ENCODE measurements at regions not wholly inside any gene's neighbourhood (a gene's known extent, or its start where the extent isn't known, plus 50 kb on each side); places are given as distances from the start of the nearest gene placed in this dataset.

DNA sequence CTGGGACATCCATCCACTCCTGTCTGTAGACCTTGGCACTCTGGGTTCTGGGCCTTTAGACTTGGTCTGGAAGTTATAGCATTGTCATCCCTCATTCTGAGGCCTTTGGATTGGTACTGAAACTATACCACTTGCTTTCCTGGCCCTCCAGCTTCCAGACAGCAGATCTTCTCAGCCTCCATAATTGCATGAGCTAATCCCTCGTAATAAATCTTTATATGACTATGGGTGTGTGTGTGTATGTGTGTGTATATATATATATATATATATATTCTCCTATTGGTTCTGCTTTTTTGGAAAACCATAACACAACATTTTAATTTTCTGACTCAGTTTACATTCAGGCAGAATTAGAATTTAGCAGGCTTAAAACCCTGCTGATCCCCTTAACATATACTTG, 180.5 kb downstream of the ENC1 start:
- H3K23ac ChIP-seq (ENCODE audit: insufficient read length), result no peak overlapping the region
- no peak overlapping the region for H3K27ac ChIP-seq (ENCODE audit: low read depth, low read length)
- no peaks in the 10 kb centered on the region for H3K27me3 ChIP-seq (replicated peaks in 1 of 4; ENCODE audit: control insufficient read depth in 3 of 4, extremely low read depth in 1 of 4, insufficient read depth in 3 of 4, low read length in 3 of 4)
- TF ChIP-seq, protein P1, sequence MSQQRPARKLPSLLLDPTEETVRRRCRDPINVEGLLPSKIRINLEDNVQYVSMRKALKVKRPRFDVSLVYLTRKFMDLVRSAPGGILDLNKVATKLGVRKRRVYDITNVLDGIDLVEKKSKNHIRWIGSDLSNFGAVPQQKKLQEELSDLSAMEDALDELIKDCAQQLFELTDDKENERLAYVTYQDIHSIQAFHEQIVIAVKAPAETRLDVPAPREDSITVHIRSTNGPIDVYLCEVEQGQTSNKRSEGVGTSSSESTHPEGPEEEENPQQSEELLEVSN (IDR thresholded peaks at IDR 0.05), result no peak
- TF ChIP-seq GABPA (IDR thresholded peaks at IDR 0.05; ENCODE audit: borderline replicate concordance, insufficient read depth, low read length), result no peak
- no peak overlapping the region for H3K18ac ChIP-seq (ENCODE audit: extremely low read depth, low read length)
- H3K9me3 ChIP-seq (ENCODE audit: insufficient read depth in 2 of 2, low read depth in 1 of 2, low read length in 1 of 2), result no peaks in the 10 kb centered on the region
- H2BK5ac ChIP-seq (ENCODE audit: low read depth, low read length), result no peak overlapping the region
- H3K23me2 ChIP-seq (ENCODE audit: low read depth, low read length), result no peaks in the 10 kb centered on the region; the same call in 1 of the 2 replicates
- H3K9ac ChIP-seq (replicated peaks in 1 of 4; ENCODE audit: extremely low read depth in 1 of 4, low read depth in 3 of 4, low read length in 3 of 4), result no peak overlapping the region
- ChIA-PET CTCF (ENCODE audit: partially characterized antibody) (interaction anchor here (1.6 kb wide), 1 partner anchor 9 kb away, joined by 3 read pairs; no protein-coding TSS in a partner anchor), POLR2A (ENCODE audit: partially characterized antibody) (no interaction called here)
- no peak overlapping the region for H4K91ac ChIP-seq (replicated peaks; ENCODE audit: insufficient read length, low read length)
- H3K79me2 ChIP-seq (ENCODE audit: control insufficient read depth in 1 of 2, insufficient read depth in 2 of 2, low read length in 2 of 2), result no peaks in the 10 kb centered on the region
- no peak overlapping the region for H4K8ac ChIP-seq (ENCODE audit: extremely low read depth, insufficient read depth, low read length)
- 81% methylated on average over 1 of the region's 1 CpG; no CpG with 5 or more reads in 1 of the 2 experiments for WGBS, 2 experiments (ENCODE audit: extremely low coverage in 1 of 2, insufficient coverage in 1 of 2, insufficient read length in 1 of 2, insufficient replicate concordance in 2 of 2, low coverage in 1 of 2, low lambda C conversion rate in 2 of 2, missing lambda C conversion rate in 1 of 2)
- no peak overlapping the region for H3K4me3 ChIP-seq (ENCODE audit: extremely low read depth in 1 of 4, insufficient read depth in 2 of 4, low read depth in 3 of 4, low read length in 4 of 4)
- no peak overlapping the region for H4K5ac ChIP-seq (ENCODE audit: insufficient read length, low read depth, low read length)
- H2BK12ac ChIP-seq (ENCODE audit: low read depth, low read length), result no peak overlapping the region
- no peak for FAIRE-seq
- H3K4me2 ChIP-seq (ENCODE audit: insufficient read depth in 1 of 2, low read depth in 2 of 2, low read length in 2 of 2), result no peak overlapping the region
- no peaks in the 10 kb centered on the region for H3K4me1 ChIP-seq (replicated peaks in 1 of 4; ENCODE audit: control insufficient read depth in 3 of 4, insufficient read depth in 4 of 4, low read length in 3 of 4)
- no peak overlapping the region for H3K56ac ChIP-seq (replicated peaks; ENCODE audit: insufficient read length, low read depth, low read length)
- no peaks in the 10 kb centered on the region for H4K20me1 ChIP-seq (replicated peaks in 1 of 2; ENCODE audit: control insufficient read depth in 1 of 2, insufficient read depth in 2 of 2, low read length in 2 of 2)
- no peak overlapping the region for H2BK15ac ChIP-seq (ENCODE audit: low read length)
- H3K14ac ChIP-seq (ENCODE audit: insufficient read length), result no peak overlapping the region
- no peak overlapping the region for H2BK20ac ChIP-seq (ENCODE audit: low read length)
- no peak for DNase-seq (ENCODE audit: low read depth in 1 of 2, low spot score in 2 of 2)
- H2AFZ ChIP-seq (ENCODE audit: low read length), result no peak overlapping the region
- no peaks in the 10 kb centered on the region for H3K36me3 ChIP-seq (ENCODE audit: control insufficient read depth in 2 of 4, insufficient read depth in 4 of 4, low read length in 3 of 4)
- no peak overlapping the region for H3K4ac ChIP-seq (replicated peaks; ENCODE audit: insufficient read length, low read depth, low read length)
- H2AK5ac ChIP-seq (ENCODE audit: low read depth, low read length), result no peak overlapping the region
- no peaks in the 10 kb centered on the region for H3K79me1 ChIP-seq (ENCODE audit: low read depth, low read length)
- no peak overlapping the region for H2BK120ac ChIP-seq (replicated peaks; ENCODE audit: low read depth, low read length)
